ENCODE measurements at regions not wholly inside any gene's neighbourhood (a gene's known extent, or its start where the extent isn't known, plus 50 kb on each side); places are given as distances from the start of the nearest gene placed in this dataset.

DNA sequence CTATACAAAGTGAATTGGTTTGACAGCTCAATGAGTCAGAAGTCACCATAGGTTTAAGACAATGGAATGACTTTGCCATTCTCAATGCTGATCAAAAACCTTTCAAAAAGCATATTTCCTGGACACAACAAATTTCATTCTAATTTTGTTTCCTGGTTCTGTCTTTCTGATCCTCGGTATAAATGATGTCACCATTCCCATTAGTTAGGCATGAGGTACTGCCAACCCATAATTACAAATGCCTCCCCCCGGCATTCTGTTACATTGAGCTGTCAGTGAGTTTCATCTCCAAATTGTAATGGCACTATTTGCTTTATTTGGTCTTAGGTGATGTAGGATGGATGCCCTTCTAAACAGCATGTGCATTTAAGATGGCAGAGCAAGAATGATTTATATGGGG, 81.7 kb upstream of the NFE2L3 start:
- ATAC-seq (ENCODE audit: poor library complexity) (no peak), DNase-seq (no peak)
- intact Hi-C loops (cut with DNase I, micrococcal nuclease) = no loop called here
- TF ChIP-seq, protein P1, sequence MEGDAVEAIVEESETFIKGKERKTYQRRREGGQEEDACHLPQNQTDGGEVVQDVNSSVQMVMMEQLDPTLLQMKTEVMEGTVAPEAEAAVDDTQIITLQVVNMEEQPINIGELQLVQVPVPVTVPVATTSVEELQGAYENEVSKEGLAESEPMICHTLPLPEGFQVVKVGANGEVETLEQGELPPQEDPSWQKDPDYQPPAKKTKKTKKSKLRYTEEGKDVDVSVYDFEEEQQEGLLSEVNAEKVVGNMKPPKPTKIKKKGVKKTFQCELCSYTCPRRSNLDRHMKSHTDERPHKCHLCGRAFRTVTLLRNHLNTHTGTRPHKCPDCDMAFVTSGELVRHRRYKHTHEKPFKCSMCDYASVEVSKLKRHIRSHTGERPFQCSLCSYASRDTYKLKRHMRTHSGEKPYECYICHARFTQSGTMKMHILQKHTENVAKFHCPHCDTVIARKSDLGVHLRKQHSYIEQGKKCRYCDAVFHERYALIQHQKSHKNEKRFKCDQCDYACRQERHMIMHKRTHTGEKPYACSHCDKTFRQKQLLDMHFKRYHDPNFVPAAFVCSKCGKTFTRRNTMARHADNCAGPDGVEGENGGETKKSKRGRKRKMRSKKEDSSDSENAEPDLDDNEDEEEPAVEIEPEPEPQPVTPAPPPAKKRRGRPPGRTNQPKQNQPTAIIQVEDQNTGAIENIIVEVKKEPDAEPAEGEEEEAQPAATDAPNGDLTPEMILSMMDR (IDR thresholded peaks at IDR 0.05) = no peak
- H3K36me3 Mint-ChIP-seq (ENCODE audit: low read depth) = no peaks in the 10 kb centered on the region
- no peak overlapping the region for H3K4me3 Mint-ChIP-seq
- POLR2A ChIA-PET = no interaction called here
- no peak overlapping the region for H3K27ac Mint-ChIP-seq
- CTCF ChIA-PET = interaction anchor here (0.8 to 1.0 kb wide), 3 partner anchors 8 to 20 kb away, joined by 3 to 4 read pairs (median 3); no protein-coding TSS in a partner anchor
- H3K36me3 ChIP-seq (ENCODE audit: insufficient read depth, low read length) = no peaks in the 10 kb centered on the region
- H3K4me1 ChIP-seq (ENCODE audit: insufficient read depth, low read length) = no peaks in the 10 kb centered on the region
- no peak overlapping the region for H3K4me3 ChIP-seq (ENCODE audit: low read length)
- H3K27me3 Mint-ChIP-seq = peaks cover 12% of the 10 kb centered on the region
- H3K9me3 ChIP-seq (ENCODE audit: control insufficient read depth in 1 of 2, insufficient read depth in 1 of 2, low read length in 2 of 2) = no peaks in the 10 kb centered on the region
- H3K4me1 Mint-ChIP-seq (ENCODE audit: low read depth) = no peaks in the 10 kb centered on the region
- no peaks in the 10 kb centered on the region for H3K27me3 ChIP-seq (ENCODE audit: control insufficient read depth in 1 of 2, insufficient read depth in 2 of 2, low read length in 2 of 2)
- H3K9me3 Mint-ChIP-seq = no peaks in the 10 kb centered on the region
- no peak overlapping the region for H3K27ac ChIP-seq (ENCODE audit: low read depth in 1 of 2, low read length in 2 of 2)

DNA sequence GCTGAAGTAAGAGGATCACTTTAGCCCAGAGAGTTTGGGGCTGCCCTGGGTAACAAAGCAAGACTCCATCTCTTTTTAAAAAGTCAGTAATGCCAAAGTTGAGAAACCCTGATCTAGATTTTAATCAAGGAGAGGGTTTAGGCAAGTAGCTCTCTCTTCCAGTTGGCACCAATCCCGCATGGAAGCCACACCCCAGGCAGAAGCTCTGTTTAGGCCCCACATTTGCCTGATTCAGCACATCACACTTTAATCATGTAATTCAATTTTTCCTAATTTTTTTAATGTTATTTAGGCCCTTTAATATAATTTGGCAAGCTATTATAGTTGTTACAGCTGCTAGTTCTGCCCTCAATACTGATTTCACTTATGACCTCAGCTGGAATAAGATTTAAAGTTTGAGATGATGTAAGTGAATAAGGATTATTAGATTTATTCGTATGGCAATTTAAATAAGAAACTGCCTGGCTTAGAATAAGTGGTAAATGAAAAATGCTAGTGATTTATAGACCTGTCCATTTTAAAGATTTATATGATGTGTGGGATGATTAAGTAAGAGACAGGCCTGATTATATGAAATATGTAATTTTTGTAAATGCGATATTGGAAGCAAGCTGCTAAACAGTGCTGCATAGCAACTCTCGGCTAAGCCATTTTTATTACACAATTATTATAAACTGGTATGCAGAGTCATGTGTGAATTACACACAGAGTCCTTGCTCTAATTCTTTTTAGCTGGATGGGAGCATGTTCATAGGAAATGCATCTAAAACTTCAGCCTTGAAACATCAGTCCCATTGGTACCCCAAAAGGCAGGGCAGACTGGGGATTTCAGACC, 80.2 kb upstream of the NFE2L3 start:
- Histone ChIP-seq H3K27ac (ENCODE audit: low read depth in 1 of 2, low read length in 2 of 2) (no peak overlapping the region), H3K9me3 (ENCODE audit: control insufficient read depth in 1 of 2, insufficient read depth in 1 of 2, low read length in 2 of 2) (no peaks in the 10 kb centered on the region), H3K27me3 (ENCODE audit: control insufficient read depth in 1 of 2, insufficient read depth in 2 of 2, low read length in 2 of 2) (peaks cover 0 to 2% of the 10 kb centered on the region in 2 experiments), H3K4me3 (ENCODE audit: low read length) (no peak overlapping the region), H3K4me1 (ENCODE audit: insufficient read depth, low read length) (no peaks in the 10 kb centered on the region), H3K36me3 (ENCODE audit: insufficient read depth, low read length) (no peaks in the 10 kb centered on the region)
- DNase-seq (no peak), ATAC-seq (ENCODE audit: poor library complexity) (no peak)
- ChIA-PET POLR2A (no interaction called here), CTCF (interaction anchor here (1.0 kb wide), 1 partner anchor 10 kb away, joined by 3 read pairs; no protein-coding TSS in a partner anchor)
- H3K4me3 Mint-ChIP-seq = no peak overlapping the region
- H3K27ac Mint-ChIP-seq = no peak overlapping the region
- H3K27me3 Mint-ChIP-seq = peaks cover 24% of the 10 kb centered on the region
- no peaks in the 10 kb centered on the region for H3K4me1 Mint-ChIP-seq (ENCODE audit: low read depth)
- no peaks in the 10 kb centered on the region for H3K36me3 Mint-ChIP-seq (ENCODE audit: low read depth)
- TF ChIP-seq, protein P1 (IDR thresholded peaks at IDR 0.05) = no peak
- no peaks in the 10 kb centered on the region for H3K9me3 Mint-ChIP-seq
- intact Hi-C loops (cut with DNase I, micrococcal nuclease) = no loop called here

GRCh38 chr7:26073041-26073440, 79.0 kb upstream of the NFE2L3 start:
- DNase-seq (no peak), ATAC-seq (ENCODE audit: poor library complexity) (no peak)
- Histone ChIP-seq H3K27me3 (ENCODE audit: control insufficient read depth in 1 of 2, insufficient read depth in 2 of 2, low read length in 2 of 2) (peaks cover 0 to 9% of the 10 kb centered on the region in 2 experiments), H3K36me3 (ENCODE audit: insufficient read depth, low read length) (no peaks in the 10 kb centered on the region), H3K4me3 (ENCODE audit: low read length) (no peak overlapping the region), H3K27ac (ENCODE audit: low read depth in 1 of 2, low read length in 2 of 2) (no peak overlapping the region), H3K9me3 (ENCODE audit: control insufficient read depth in 1 of 2, insufficient read depth in 1 of 2, low read length in 2 of 2) (no peaks in the 10 kb centered on the region), H3K4me1 (ENCODE audit: insufficient read depth, low read length) (no peaks in the 10 kb centered on the region)
- ChIA-PET POLR2A (interaction anchor here (0.7 to 1.2 kb wide), 2 partner anchors 124 to 180 kb away, joined by 3 to 4 read pairs; no protein-coding TSS in a partner anchor), CTCF (no interaction called here)
- H3K27ac Mint-ChIP-seq = no peak overlapping the region
- intact Hi-C loops (cut with DNase I, micrococcal nuclease) = no loop called here
- TF ChIP-seq, protein P1 (IDR thresholded peaks at IDR 0.05) = no peak
- H3K36me3 Mint-ChIP-seq (ENCODE audit: low read depth) = no peaks in the 10 kb centered on the region
- H3K9me3 Mint-ChIP-seq = no peaks in the 10 kb centered on the region
- H3K4me1 Mint-ChIP-seq (ENCODE audit: low read depth) = no peaks in the 10 kb centered on the region
- H3K4me3 Mint-ChIP-seq = no peak overlapping the region
- H3K27me3 Mint-ChIP-seq = peaks cover 27% of the 10 kb centered on the region
